ENCODE measurements at regions not wholly inside any gene's neighbourhood (a gene's known extent, or its start where the extent isn't known, plus 50 kb on each side); places are given as distances from the start of the nearest gene placed in this dataset.

GRCh38 chr7:109997837-109998236 lies 1093.1 kb upstream of the LRRN3 start:
- TF ChIP-seq CTCF (IDR thresholded peaks at IDR 0.05) (no peak), EP300 (IDR thresholded peaks at IDR 0.05) (no peak), POLR2A (IDR thresholded peaks at IDR 0.05) (no peak)
